ENCODE measurements at regions not wholly inside any gene's neighbourhood (a gene's known extent, or its start where the extent isn't known, plus 50 kb on each side); places are given as distances from the start of the nearest gene placed in this dataset.

- TF ChIP-seq POLR2A (IDR thresholded peaks at IDR 0.05; ENCODE audit: low read length) (no peak), GATA1 (IDR thresholded peaks at IDR 0.05; ENCODE audit: low read depth, low read length) (no peak)
Observed at GRCh38 chr2:104734937-104735586, 118.9 kb upstream of the POU3F3 start.
